ENCODE measurements at regions not wholly inside any gene's neighbourhood (a gene's known extent, or its start where the extent isn't known, plus 50 kb on each side); places are given as distances from the start of the nearest gene placed in this dataset.

DNA sequence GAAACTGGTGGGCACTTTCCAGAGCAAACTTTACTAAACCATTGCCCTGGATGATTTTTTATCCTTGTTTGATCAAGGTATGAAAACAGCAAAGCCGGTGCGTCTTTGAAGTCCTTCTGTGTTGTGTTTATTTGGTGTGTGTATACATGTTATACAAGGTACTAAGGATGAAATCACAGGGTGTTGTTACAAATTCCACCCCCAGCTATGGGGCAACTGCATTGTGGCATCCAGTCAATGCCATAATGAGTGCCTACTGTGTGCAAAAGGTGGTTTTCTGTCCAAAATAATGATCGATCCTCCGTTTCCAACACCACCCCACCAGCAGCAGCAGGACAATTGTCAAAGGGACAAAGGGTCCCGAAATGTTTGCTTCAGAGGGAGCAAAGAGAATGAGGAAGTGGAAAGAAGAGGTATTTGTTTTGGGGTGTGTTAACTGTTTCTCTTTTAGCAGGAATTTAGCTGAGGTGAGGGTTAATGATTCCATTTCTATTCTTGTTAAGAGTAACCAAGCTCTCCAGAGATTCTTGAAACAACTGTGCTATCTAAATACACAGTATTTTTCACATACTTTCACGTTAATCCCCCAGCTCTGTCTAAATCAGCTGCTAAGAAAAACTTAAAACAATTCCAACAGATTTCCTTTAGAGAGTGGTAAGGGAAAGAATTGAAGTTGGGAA is 568.7 kb upstream of the KLF4 start (continued):
- TF ChIP-seq, protein P1, sequence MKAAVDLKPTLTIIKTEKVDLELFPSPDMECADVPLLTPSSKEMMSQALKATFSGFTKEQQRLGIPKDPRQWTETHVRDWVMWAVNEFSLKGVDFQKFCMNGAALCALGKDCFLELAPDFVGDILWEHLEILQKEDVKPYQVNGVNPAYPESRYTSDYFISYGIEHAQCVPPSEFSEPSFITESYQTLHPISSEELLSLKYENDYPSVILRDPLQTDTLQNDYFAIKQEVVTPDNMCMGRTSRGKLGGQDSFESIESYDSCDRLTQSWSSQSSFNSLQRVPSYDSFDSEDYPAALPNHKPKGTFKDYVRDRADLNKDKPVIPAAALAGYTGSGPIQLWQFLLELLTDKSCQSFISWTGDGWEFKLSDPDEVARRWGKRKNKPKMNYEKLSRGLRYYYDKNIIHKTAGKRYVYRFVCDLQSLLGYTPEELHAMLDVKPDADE (IDR thresholded peaks at IDR 0.05): no peak
- TF ChIP-seq STAT1 (IDR thresholded peaks at IDR 0.05; ENCODE audit: unreplicated experiment) (no peak), ZNF114 (CRISPR knock-in tag; IDR thresholded peaks at IDR 0.05) (no peak), JUNB (IDR thresholded peaks at IDR 0.05; ENCODE audit: unreplicated experiment) (no peak)

GRCh38 chr9:108057421-108058134 is 568.0 kb upstream of the KLF4 start:
- Mint-ChIP-seq H3K27me3 (ENCODE audit: insufficient read depth, low read depth, poor library complexity) (peaks cover 6% of the 10 kb centered on the region), H3K27ac (no peak overlapping the region), H3K9me3 (no peaks in the 10 kb centered on the region), H3K36me3 (ENCODE audit: low read depth) (no peaks in the 10 kb centered on the region), H3K4me3 (no peak overlapping the region), H3K4me1 (peaks cover 18% of the 10 kb centered on the region)
- no peak for ATAC-seq
- H3F3A ChIP-seq (replicated peaks; ENCODE audit: low read depth): no peaks in the 10 kb centered on the region
- no peaks in the 10 kb centered on the region for H3K79me2 ChIP-seq (replicated peaks; ENCODE audit: insufficient read depth)
- no peaks in the 10 kb centered on the region for H3K27me3 ChIP-seq (ENCODE audit: insufficient read depth)
- H4K20me1 ChIP-seq (replicated peaks; ENCODE audit: insufficient read depth): no peaks in the 10 kb centered on the region
- peaks cover 6% of the 10 kb centered on the region; the same call in 1 of the 2 replicates for H3K9me2 ChIP-seq (ENCODE audit: insufficient read depth)
- peak; percentile 10 for DNase-seq (ENCODE audit: low spot score)
- H3K4me1 ChIP-seq (ENCODE audit: insufficient read depth): peaks cover 21% of the 10 kb centered on the region
- H3K4me2 ChIP-seq: no peak overlapping the region
- no peak overlapping the region for H3K27ac ChIP-seq (ENCODE audit: low read depth)
- no peak overlapping the region for H3K4me3 ChIP-seq
- no peaks in the 10 kb centered on the region for H3K36me3 ChIP-seq (ENCODE audit: insufficient read depth)
- H2AFZ ChIP-seq: peak overlapping the region; percentile 53; the same call in 1 of the 2 replicates
- TF ChIP-seq POLR2AphosphoS5 (IDR thresholded peaks at IDR 0.05; ENCODE audit: low read depth) (no peak), EZH2 (IDR thresholded peaks at IDR 0.05; ENCODE audit: low read depth, unreplicated experiment) (no peak), EZH2phosphoT487 (IDR thresholded peaks at IDR 0.05; ENCODE audit: unreplicated experiment) (no peak), CREB1 (CRISPR knock-in tag; IDR thresholded peaks at IDR 0.05; ENCODE audit: low read depth) (no peak), JUNB (IDR thresholded peaks at IDR 0.05; ENCODE audit: unreplicated experiment) (no peak), STAT1 (IDR thresholded peaks at IDR 0.05; ENCODE audit: unreplicated experiment) (no peak), NANOG (IDR thresholded peaks at IDR 0.05; ENCODE audit: borderline replicate concordance) (no peak), ZNF331 (CRISPR knock-in tag; IDR thresholded peaks at IDR 0.05; ENCODE audit: low read depth) (no peak), CTCF (conservative IDR thresholded peaks at IDR 0.05; ENCODE audit: low read depth in 2 of 2) (no peak)
- TF ChIP-seq, protein P2, sequence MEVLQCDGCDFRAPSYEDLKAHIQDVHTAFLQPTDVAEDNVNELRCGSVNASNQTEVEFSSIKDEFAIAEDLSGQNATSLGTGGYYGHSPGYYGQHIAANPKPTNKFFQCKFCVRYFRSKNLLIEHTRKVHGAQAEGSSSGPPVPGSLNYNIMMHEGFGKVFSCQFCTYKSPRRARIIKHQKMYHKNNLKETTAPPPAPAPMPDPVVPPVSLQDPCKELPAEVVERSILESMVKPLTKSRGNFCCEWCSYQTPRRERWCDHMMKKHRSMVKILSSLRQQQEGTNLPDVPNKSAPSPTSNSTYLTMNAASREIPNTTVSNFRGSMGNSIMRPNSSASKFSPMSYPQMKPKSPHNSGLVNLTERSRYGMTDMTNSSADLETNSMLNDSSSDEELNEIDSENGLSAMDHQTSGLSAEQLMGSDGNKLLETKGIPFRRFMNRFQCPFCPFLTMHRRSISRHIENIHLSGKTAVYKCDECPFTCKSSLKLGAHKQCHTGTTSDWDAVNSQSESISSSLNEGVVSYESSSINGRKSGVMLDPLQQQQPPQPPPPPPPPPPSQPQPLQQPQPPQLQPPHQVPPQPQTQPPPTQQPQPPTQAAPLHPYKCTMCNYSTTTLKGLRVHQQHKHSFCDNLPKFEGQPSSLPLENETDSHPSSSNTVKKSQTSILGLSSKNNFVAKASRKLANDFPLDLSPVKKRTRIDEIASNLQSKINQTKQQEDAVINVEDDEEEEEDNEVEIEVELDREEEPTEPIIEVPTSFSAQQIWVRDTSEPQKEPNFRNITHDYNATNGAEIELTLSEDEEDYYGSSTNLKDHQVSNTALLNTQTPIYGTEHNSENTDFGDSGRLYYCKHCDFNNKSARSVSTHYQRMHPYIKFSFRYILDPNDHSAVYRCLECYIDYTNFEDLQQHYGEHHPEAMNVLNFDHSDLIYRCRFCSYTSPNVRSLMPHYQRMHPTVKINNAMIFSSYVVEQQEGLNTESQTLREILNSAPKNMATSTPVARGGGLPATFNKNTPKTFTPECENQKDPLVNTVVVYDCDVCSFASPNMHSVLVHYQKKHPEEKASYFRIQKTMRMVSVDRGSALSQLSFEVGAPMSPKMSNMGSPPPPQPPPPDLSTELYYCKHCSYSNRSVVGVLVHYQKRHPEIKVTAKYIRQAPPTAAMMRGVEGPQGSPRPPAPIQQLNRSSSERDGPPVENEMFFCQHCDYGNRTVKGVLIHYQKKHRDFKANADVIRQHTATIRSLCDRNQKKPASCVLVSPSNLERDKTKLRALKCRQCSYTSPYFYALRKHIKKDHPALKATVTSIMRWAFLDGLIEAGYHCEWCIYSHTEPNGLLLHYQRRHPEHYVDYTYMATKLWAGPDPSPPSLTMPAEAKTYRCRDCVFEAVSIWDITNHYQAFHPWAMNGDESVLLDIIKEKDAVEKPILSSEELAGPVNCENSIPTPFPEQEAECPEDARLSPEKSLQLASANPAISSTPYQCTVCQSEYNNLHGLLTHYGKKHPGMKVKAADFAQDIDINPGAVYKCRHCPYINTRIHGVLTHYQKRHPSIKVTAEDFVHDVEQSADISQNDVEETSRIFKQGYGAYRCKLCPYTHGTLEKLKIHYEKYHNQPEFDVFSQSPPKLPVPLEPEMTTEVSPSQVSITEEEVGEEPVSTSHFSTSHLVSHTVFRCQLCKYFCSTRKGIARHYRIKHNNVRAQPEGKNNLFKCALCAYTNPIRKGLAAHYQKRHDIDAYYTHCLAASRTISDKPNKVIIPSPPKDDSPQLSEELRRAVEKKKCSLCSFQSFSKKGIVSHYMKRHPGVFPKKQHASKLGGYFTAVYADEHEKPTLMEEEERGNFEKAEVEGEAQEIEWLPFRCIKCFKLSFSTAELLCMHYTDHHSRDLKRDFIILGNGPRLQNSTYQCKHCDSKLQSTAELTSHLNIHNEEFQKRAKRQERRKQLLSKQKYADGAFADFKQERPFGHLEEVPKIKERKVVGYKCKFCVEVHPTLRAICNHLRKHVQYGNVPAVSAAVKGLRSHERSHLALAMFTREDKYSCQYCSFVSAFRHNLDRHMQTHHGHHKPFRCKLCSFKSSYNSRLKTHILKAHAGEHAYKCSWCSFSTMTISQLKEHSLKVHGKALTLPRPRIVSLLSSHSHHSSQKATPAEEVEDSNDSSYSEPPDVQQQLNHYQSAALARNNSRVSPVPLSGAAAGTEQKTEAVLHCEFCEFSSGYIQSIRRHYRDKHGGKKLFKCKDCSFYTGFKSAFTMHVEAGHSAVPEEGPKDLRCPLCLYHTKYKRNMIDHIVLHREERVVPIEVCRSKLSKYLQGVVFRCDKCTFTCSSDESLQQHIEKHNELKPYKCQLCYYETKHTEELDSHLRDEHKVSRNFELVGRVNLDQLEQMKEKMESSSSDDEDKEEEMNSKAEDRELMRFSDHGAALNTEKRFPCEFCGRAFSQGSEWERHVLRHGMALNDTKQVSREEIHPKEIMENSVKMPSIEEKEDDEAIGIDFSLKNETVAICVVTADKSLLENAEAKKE (CRISPR knock-in tag; IDR thresholded peaks at IDR 0.05): no peak
- TF ChIP-seq, protein P1 (IDR thresholded peaks at IDR 0.05): no peak

All from GM23338 (cell line).